ENCODE measurements at regions not wholly inside any gene's neighbourhood (a gene's known extent, or its start where the extent isn't known, plus 50 kb on each side); places are given as distances from the start of the nearest gene placed in this dataset.

DNA sequence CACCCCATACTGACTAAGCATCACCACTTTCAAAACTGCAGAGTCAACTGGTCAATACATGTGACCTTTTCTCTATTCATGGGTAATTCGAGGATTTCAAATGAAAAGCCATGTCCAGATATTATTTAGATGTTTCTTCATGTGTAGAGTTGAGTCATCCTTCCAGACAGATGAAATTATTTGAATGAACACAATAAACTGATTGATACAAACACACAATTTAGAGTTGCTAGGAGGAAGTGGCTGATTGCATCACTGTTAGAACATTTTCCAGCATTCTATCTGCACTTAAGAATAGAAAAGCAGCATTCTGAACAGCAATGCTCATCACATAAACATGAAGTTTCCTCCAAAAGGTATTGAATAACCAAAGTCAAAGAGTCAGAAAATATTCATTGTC lies 273.5 kb upstream of the SOX5 start:
- H3K9me3 ChIP-seq = no peaks in the 10 kb centered on the region
- intact Hi-C loops (cut with DNase I; ENCODE audit: low total_unique reads) = no loop called here
- H3K4me3 ChIP-seq = no peak overlapping the region
- H3K36me3 ChIP-seq = no peaks in the 10 kb centered on the region
- TF ChIP-seq, protein P1, sequence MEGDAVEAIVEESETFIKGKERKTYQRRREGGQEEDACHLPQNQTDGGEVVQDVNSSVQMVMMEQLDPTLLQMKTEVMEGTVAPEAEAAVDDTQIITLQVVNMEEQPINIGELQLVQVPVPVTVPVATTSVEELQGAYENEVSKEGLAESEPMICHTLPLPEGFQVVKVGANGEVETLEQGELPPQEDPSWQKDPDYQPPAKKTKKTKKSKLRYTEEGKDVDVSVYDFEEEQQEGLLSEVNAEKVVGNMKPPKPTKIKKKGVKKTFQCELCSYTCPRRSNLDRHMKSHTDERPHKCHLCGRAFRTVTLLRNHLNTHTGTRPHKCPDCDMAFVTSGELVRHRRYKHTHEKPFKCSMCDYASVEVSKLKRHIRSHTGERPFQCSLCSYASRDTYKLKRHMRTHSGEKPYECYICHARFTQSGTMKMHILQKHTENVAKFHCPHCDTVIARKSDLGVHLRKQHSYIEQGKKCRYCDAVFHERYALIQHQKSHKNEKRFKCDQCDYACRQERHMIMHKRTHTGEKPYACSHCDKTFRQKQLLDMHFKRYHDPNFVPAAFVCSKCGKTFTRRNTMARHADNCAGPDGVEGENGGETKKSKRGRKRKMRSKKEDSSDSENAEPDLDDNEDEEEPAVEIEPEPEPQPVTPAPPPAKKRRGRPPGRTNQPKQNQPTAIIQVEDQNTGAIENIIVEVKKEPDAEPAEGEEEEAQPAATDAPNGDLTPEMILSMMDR (IDR thresholded peaks at IDR 0.05) = no peak
- H3K27me3 ChIP-seq = no peaks in the 10 kb centered on the region
- H3K27ac ChIP-seq = no peak overlapping the region
- peaks cover 0 to 37% (median 16%) of the 10 kb centered on the region in 4 donors for H3K4me1 ChIP-seq
- DNase-seq = no peak

DNA sequence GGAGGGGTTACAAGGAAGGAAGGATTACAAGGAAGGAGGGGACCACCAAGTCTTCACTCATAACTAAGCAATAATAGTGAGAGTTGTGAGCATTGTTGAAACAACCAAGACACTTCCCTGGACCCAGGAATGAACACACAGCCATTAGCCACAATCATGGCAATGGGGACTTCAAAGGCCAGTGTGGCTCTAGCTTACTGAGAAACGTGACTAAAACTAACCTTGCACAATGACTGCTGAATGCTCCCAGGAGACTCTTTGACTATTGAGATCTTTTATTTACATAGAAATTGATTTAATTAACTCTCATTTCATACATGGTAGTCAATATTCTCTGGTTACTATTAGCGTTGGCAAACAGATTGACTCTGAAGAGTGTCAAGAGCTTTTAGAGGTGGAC lies 263.0 kb upstream of the SOX5 start:
- TF ChIP-seq, protein P1 (IDR thresholded peaks at IDR 0.05) = no peak
- DNase-seq = no peak
- Histone ChIP-seq H3K36me3 (no peaks in the 10 kb centered on the region), H3K4me3 (no peak overlapping the region), H3K27ac (no peak overlapping the region), H3K27me3 (no peaks in the 10 kb centered on the region), H3K9me3 (no peaks in the 10 kb centered on the region), H3K4me1 (no peaks in the 10 kb centered on the region)
- intact Hi-C loops (cut with DNase I; ENCODE audit: low total_unique reads) = no loop called here

DNA sequence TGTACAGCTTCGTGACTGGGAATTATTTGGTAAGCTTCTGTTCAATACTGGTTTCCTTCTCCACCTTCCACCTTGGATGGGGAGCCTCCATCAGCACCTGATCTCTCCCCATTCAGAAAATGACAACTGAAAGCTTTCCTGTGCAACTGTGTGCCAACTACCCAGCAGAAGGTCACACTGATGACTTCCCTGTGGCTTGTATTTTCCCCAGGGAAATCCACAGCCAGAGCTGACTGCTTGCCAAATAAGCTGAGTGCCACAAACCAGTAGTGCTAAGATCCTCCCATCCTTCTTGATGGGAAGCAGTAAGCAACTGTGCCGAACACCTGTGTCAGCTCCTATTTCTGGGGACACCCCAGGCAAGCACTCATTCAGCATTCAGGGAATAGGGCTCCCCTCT lies 257.2 kb upstream of the SOX5 start:
- DNase-seq = no peak
- H3K4me1 ChIP-seq = peaks cover 0 to 10% (median 0%) of the 10 kb centered on the region in 4 donors
- H3K27ac ChIP-seq = no peak overlapping the region
- H3K9me3 ChIP-seq = no peaks in the 10 kb centered on the region
- H3K36me3 ChIP-seq = no peaks in the 10 kb centered on the region
- no peaks in the 10 kb centered on the region for H3K27me3 ChIP-seq
- intact Hi-C loops (cut with DNase I; ENCODE audit: low total_unique reads) = no loop called here
- no peak overlapping the region for H3K4me3 ChIP-seq
- TF ChIP-seq, protein P1 (IDR thresholded peaks at IDR 0.05) = no peak

DNA sequence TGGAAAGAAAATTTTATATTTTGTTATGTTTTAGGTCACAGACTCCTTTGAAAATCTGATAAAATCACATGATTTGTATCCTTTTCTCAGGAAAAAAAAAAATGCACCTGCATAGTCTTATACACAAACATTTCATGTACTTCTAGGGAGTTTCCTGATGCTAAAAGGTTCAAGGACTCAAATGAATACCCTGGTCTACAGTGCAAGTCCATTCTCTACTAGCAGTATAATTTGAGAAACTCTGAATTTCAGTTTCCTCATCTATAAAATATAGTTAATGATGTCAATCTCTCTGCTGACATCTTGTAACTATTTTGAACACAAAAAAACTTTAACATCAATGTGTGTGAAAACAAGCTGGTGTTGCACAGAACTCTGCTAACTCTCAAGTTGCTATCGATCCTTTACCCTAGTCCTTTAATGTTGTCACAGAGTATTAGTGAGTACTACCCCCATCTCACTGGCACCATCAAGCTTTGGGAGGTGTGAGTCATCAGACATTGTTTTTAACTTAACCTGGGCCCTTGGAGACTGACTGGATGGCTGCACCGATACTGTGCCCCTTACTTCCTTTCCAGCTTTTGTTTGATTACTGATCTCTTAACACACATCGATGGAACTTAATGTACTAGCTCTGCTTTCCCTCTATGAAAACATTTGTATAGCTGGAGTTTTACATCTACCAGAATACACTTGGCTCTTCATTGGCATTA lies 251.9 kb upstream of the SOX5 start:
- TF ChIP-seq, protein P1 (IDR thresholded peaks at IDR 0.05) = no peak
- intact Hi-C loops (cut with DNase I; ENCODE audit: low total_unique reads) = no loop called here
- no peak overlapping the region for H3K27ac ChIP-seq

DNA sequence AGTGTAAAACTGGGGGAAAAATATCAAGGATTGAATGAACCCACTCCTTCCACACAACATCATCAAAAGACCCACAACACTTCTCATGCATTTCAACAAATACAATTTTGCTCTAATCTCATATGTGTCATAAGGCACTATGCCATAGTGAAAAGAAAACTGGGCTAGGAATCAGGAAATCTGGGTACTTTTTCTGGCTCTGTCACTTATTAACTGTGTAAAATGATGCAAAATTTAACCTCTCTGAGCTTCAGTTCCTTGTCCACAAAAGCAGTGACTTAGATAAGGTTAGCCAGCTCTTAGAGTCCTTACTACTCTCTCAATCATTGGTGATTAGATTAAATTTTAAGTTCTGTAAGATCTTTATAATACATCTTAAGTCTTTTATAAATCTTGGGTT lies 250.5 kb upstream of the SOX5 start:
- peaks cover 0 to 35% (median 12%) of the 10 kb centered on the region in 4 donors for H3K4me1 ChIP-seq
- H3K36me3 ChIP-seq = no peaks in the 10 kb centered on the region
- intact Hi-C loops (cut with DNase I; ENCODE audit: low total_unique reads) = no loop called here
- TF ChIP-seq, protein P1 (IDR thresholded peaks at IDR 0.05) = no peak
- no peaks in the 10 kb centered on the region for H3K9me3 ChIP-seq
- no peak overlapping the region for H3K27ac ChIP-seq
- no peak for DNase-seq
- no peak overlapping the region for H3K4me3 ChIP-seq
- no peaks in the 10 kb centered on the region for H3K27me3 ChIP-seq

More for the DNA sequence above, 251.9 kb upstream of the SOX5 start:
- Histone ChIP-seq H3K36me3 (no peaks in the 10 kb centered on the region), H3K27me3 (no peaks in the 10 kb centered on the region), H3K9me3 (no peaks in the 10 kb centered on the region), H3K4me1 (peaks cover 0 to 35% (median 12%) of the 10 kb centered on the region in 4 donors), H3K4me3 (no peak overlapping the region)
- DNase-seq = no peak
